ENCODE measurements at regions not wholly inside any gene's neighbourhood (a gene's known extent, or its start where the extent isn't known, plus 50 kb on each side); places are given as distances from the start of the nearest gene placed in this dataset.

DNA sequence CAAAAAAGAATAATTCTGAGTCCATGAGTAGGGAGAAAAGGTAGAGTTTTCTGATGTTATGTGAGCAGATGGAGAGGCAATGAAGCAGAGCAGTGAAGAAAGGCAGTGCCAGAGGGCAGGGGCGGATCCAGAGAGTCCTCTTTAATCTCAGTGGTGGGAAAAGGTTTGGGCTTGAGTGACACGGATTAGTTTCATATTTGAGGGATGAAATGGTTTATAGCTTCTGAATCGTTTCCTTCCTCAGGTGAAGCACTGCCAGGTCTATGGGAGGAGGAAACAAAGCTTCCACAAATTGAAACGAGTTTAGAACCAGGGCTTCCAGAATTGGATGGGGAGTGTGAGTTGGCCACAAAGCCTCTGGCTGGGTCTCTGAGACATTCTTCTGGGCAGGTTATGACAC, 517.0 kb upstream of the PAPPA start:
- TF ChIP-seq FOSL2 (IDR thresholded peaks at IDR 0.05; ENCODE audit: borderline replicate concordance, low read depth) (no peak), JUND (IDR thresholded peaks at IDR 0.05) (no peak), TAF1 (IDR thresholded peaks at IDR 0.05; ENCODE audit: borderline replicate concordance, low read depth, low read length) (no peak), RCOR1 (IDR thresholded peaks at IDR 0.05; ENCODE audit: low read length) (no peak), GABPA (IDR thresholded peaks at IDR 0.05; ENCODE audit: low read depth) (no peak), NRF1 (IDR thresholded peaks at IDR 0.05; ENCODE audit: low read depth, low read length) (no peak), SIN3A (IDR thresholded peaks at IDR 0.05; ENCODE audit: borderline replicate concordance, low read depth, low read length) (no peak), YY1 (IDR thresholded peaks at IDR 0.05; ENCODE audit: low read depth) (no peak), RAD21 (IDR thresholded peaks at IDR 0.05; ENCODE audit: low read length) (no peak)
- TF ChIP-seq, protein P1, sequence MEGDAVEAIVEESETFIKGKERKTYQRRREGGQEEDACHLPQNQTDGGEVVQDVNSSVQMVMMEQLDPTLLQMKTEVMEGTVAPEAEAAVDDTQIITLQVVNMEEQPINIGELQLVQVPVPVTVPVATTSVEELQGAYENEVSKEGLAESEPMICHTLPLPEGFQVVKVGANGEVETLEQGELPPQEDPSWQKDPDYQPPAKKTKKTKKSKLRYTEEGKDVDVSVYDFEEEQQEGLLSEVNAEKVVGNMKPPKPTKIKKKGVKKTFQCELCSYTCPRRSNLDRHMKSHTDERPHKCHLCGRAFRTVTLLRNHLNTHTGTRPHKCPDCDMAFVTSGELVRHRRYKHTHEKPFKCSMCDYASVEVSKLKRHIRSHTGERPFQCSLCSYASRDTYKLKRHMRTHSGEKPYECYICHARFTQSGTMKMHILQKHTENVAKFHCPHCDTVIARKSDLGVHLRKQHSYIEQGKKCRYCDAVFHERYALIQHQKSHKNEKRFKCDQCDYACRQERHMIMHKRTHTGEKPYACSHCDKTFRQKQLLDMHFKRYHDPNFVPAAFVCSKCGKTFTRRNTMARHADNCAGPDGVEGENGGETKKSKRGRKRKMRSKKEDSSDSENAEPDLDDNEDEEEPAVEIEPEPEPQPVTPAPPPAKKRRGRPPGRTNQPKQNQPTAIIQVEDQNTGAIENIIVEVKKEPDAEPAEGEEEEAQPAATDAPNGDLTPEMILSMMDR (IDR thresholded peaks at IDR 0.05): no peak

All from SK-N-SH (cell line).